HEK293 (cell line): ENCODE measurements at regions not wholly inside any gene's neighbourhood (a gene's known extent, or its start where the extent isn't known, plus 50 kb on each side); places are given as distances from the start of the nearest gene placed in this dataset.

ENCODE experiments used
- CTCF ChIA-PET: fragments of 350-600 bp; formaldehyde crosslinking; extraction: SDS; loops from one replicate; lab custom pipeline; 2021; ENCODE audit warnings: antibody characterized with exemption; lab: Yijun Ruan, JAX
- POLR2A ChIA-PET: fragments of 300-600 bp; formaldehyde crosslinking; extraction: SDS; loops from one replicate; lab custom pipeline; 2020; ENCODE audit warnings: antibody characterized with exemption, inconsistent platforms; lab: Yijun Ruan, JAX
- H3K27ac ChIP-seq: fragments of 200-500 bp; sonication (Bioruptor generic); 2 replicates; pipeline ENCODE4 v1.5.1; 2014; ENCODE audit warnings: low read depth, low read length, control low read depth, inconsistent platforms; ENCODE audit errors: extremely low read depth
- H3K36me3 ChIP-seq, 2 experiments: fragments of 200-500 bp in 1 of 2; sonication (Bioruptor generic) in 1 of 2; 1 replicate in 1 of 2; 2 replicates in 1 of 2; pipeline ENCODE4 v1.5.1; 2014 to 2017; ENCODE audit warnings: inconsistent platforms in 2 of 2, low read length in 2 of 2; ENCODE audit not compliant: control insufficient read depth in 2 of 2, insufficient read depth in 1 of 2
- H3K4me1 ChIP-seq: fragments of 200-500 bp; sonication (Bioruptor generic); 2 replicates; pipeline ENCODE4 v1.5.1; 2014; ENCODE audit warnings: mild to moderate bottlenecking, low read length, inconsistent platforms; ENCODE audit not compliant: control insufficient read depth, insufficient read depth
- H3K4me3 ChIP-seq: 2 replicates; pipeline ENCODE4 v1.5.1; 2011; ENCODE audit warnings: low read depth, mild to moderate bottlenecking, control low read depth, low read length, moderate library complexity
- H3K9me3 ChIP-seq: fragments of 200-500 bp; sonication (Bioruptor generic); 2 replicates; pipeline ENCODE4 v1.5.1; 2014; ENCODE audit warnings: low read depth, low read length, inconsistent platforms; ENCODE audit not compliant: control insufficient read depth, insufficient read depth
- HOXC10 ChIP-seq: sonication (generic); formaldehyde crosslinking; IDR thresholded peaks from 2 replicates; pipeline ENCODE4 v1.8.1; 2023; ENCODE audit warnings: mild to moderate bottlenecking, missing genetic modification reagents
- KLF9 ChIP-seq: fragments of 450-650 bp; formaldehyde crosslinking; IDR thresholded peaks from 2 replicates; pipeline ENCODE4 v1.5.1; 2016; ENCODE audit warnings: missing biosample characterization, missing genetic modification characterization, low read depth
- PRDM4 ChIP-seq: fragments of 450-650 bp; formaldehyde crosslinking; IDR thresholded peaks from 2 replicates; pipeline ENCODE4 v1.5.1; 2017; ENCODE audit warnings: missing biosample characterization, missing genetic modification characterization
- RBAK ChIP-seq: fragments of 450-650 bp; formaldehyde crosslinking; IDR thresholded peaks from 2 replicates; pipeline ENCODE4 v1.5.1; 2016; ENCODE audit warnings: missing biosample characterization, missing genetic modification characterization
- SP3 ChIP-seq: fragments of 450-650 bp; formaldehyde crosslinking; IDR thresholded peaks from 2 replicates; pipeline ENCODE4 v1.5.1; 2016; ENCODE audit warnings: missing biosample characterization, missing genetic modification characterization
- YY1 ChIP-seq: fragments of 450-650 bp; formaldehyde crosslinking; IDR thresholded peaks from 2 replicates; pipeline ENCODE4 v1.5.1; 2018; ENCODE audit warnings: missing biosample characterization, missing genetic modification characterization
- ZBTB17 ChIP-seq: fragments of 450-650 bp; formaldehyde crosslinking; IDR thresholded peaks from 2 replicates; pipeline ENCODE4 v1.5.1; 2016; ENCODE audit warnings: missing biosample characterization, missing genetic modification characterization
- ZNF114 ChIP-seq: fragments of 450-650 bp; formaldehyde crosslinking; IDR thresholded peaks from 2 replicates; pipeline ENCODE4 v1.5.0; 2017; ENCODE audit warnings: missing biosample characterization, missing genetic modification characterization
- ZNF121 ChIP-seq: fragments of 450-650 bp; formaldehyde crosslinking; IDR thresholded peaks from 2 replicates; pipeline ENCODE4 v1.5.1; 2016; ENCODE audit warnings: missing biosample characterization, missing genetic modification characterization
- ZNF302 ChIP-seq: fragments of 450-650 bp; formaldehyde crosslinking; IDR thresholded peaks from 2 replicates; pipeline ENCODE4 v1.5.1; 2016; ENCODE audit warnings: missing biosample characterization, missing genetic modification characterization, low read depth
- ZNF354C ChIP-seq: fragments of 450-650 bp; formaldehyde crosslinking; IDR thresholded peaks from 2 replicates; pipeline ENCODE4 v1.5.1; 2016; ENCODE audit warnings: missing biosample characterization, missing genetic modification characterization, low read depth, borderline replicate concordance
- ZNF366 ChIP-seq: fragments of 450-650 bp; formaldehyde crosslinking; conservative IDR thresholded peaks from 2 replicates; pipeline ENCODE4 v1.5.1; 2016; ENCODE audit warnings: missing biosample characterization, missing genetic modification characterization
- ZNF518A ChIP-seq: fragments of 450-650 bp; formaldehyde crosslinking; conservative IDR thresholded peaks from 2 replicates; pipeline ENCODE4 v1.5.1; 2016; ENCODE audit warnings: low read depth, missing biosample characterization, missing genetic modification characterization
- ZNF544 ChIP-seq: fragments of 450-650 bp; formaldehyde crosslinking; IDR thresholded peaks from 2 replicates; pipeline ENCODE4 v1.5.0; 2017; ENCODE audit warnings: missing biosample characterization, missing genetic modification characterization
- ZNF585B ChIP-seq: fragments of 450-650 bp; formaldehyde crosslinking; IDR thresholded peaks from 2 replicates; pipeline ENCODE4 v1.5.1; 2016; ENCODE audit warnings: missing biosample characterization, missing genetic modification characterization
- ZNF596 ChIP-seq: fragments of 450-650 bp; IDR thresholded peaks from 2 replicates; pipeline ENCODE4 v1.5.0; 2018; ENCODE audit warnings: missing biosample characterization, mild to moderate bottlenecking, missing genetic modification characterization, moderate library complexity
- ZNF645 ChIP-seq: fragments of 450-650 bp; formaldehyde crosslinking; IDR thresholded peaks from 2 replicates; pipeline ENCODE4; 2016; ENCODE audit warnings: missing biosample characterization, missing genetic modification characterization
- ZNF791 ChIP-seq: fragments of 450-650 bp; formaldehyde crosslinking; IDR thresholded peaks from 2 replicates; pipeline ENCODE4 v1.5.1; 2016; ENCODE audit warnings: missing biosample characterization, missing genetic modification characterization
- ZSCAN23 ChIP-seq: fragments of 450-650 bp; formaldehyde crosslinking; IDR thresholded peaks from 2 replicates; pipeline ENCODE4 v1.5.1; 2016; ENCODE audit warnings: missing biosample characterization, missing genetic modification characterization
- TF ChIP-seq, protein P1 (sequence below): fragments of 450-650 bp; formaldehyde crosslinking; IDR thresholded peaks from 2 replicates; pipeline ENCODE4 v1.5.1; 2016; ENCODE audit warnings: missing biosample characterization, missing genetic modification characterization

DNA sequence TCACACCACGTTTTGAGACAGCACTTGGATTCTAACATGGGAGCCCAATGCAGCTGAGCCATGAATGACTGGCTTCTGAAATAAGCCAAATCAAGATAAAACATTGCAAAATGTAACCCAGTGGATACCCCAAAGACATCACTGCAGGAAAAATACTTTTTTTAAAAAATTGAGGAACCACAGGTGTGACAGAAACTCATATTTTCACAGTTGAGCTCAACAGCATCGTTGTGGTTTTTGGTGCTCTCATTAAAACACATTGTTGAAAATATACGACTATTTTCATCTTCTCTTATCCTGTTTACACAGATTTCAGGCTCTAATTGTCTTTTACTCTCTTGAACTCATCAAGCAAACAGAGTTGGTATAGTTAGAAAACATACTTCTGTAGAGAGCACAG lies 429.3 kb upstream of the VRK2 start (continued):
- TF ChIP-seq SP3 (tag by site-specific recombination) (no peak), ZNF645 (tag by site-specific recombination) (no peak), ZNF114 (tag by site-specific recombination) (no peak), ZNF121 (no peak), ZNF596 (tag by site-specific recombination) (no peak), ZNF791 (tag by site-specific recombination) (no peak), RBAK (tag by site-specific recombination) (no peak), PRDM4 (tag by site-specific recombination) (no peak)

DNA sequence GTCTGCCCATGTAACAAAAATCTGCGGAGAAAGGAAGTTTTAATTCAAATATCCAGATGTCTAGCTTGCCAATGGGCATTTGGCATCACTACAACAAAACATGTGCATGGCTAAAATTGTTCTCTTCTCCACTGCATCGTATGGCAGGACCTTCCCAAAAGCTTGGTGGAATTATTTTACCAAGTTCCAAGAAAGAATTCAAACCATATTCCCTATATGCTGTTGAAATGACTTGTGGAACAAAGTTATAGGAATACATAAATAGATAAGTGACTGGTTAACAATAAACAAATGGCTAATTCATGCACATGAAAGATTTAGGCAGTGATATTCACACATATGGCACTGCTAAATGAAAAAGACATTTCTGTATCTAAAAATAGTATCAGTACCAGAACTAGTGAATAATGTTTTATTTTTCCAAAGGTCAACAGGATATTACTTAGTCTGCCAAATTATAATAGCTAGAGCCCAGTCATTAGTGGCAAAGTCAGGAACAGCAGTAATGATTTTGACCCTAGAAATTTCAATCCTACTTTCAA lies 425.4 kb upstream of the VRK2 start:
- H3K4me3 ChIP-seq: no peak overlapping the region
- CTCF ChIA-PET: no interaction called here
- POLR2A ChIA-PET: no interaction called here
- no peak for TF ChIP-seq ZNF585B
- TF ChIP-seq ZBTB17: no peak
- no peak for TF ChIP-seq HOXC10
- TF ChIP-seq ZNF544: no peak
- TF ChIP-seq KLF9: no peak
- TF ChIP-seq ZNF518A: no peak
- TF ChIP-seq ZNF354C (tag by site-specific recombination): no peak
- no peak for TF ChIP-seq ZSCAN23 (tag by site-specific recombination)
- TF ChIP-seq, protein P1, sequence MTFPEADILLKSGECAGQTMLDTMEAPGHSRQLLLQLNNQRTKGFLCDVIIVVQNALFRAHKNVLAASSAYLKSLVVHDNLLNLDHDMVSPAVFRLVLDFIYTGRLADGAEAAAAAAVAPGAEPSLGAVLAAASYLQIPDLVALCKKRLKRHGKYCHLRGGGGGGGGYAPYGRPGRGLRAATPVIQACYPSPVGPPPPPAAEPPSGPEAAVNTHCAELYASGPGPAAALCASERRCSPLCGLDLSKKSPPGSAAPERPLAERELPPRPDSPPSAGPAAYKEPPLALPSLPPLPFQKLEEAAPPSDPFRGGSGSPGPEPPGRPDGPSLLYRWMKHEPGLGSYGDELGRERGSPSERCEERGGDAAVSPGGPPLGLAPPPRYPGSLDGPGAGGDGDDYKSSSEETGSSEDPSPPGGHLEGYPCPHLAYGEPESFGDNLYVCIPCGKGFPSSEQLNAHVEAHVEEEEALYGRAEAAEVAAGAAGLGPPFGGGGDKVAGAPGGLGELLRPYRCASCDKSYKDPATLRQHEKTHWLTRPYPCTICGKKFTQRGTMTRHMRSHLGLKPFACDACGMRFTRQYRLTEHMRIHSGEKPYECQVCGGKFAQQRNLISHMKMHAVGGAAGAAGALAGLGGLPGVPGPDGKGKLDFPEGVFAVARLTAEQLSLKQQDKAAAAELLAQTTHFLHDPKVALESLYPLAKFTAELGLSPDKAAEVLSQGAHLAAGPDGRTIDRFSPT: no peak
- no peak for TF ChIP-seq ZNF302 (tag by site-specific recombination)
- TF ChIP-seq YY1 (tag by site-specific recombination): no peak
- no peak for TF ChIP-seq ZNF366
- TF ChIP-seq, all 188 proteins: peak for 0
- Histone ChIP-seq H3K36me3 (no peaks in the 10 kb centered on the region), H3K4me1 (no peaks in the 10 kb centered on the region), H3K9me3 (no peaks in the 10 kb centered on the region), H3K27ac (no peak overlapping the region)
